SJCRH30 (cell line): ENCODE measurements at regions not wholly inside any gene's neighbourhood (a gene's known extent, or its start where the extent isn't known, plus 50 kb on each side); places are given as distances from the start of the nearest gene placed in this dataset.
"Not testable (repeated sequence)": the region's sequence is repeated elsewhere in the genome, so short reads cannot be mapped to it uniquely, and the experiment has no call there.

Experiments used
- DNase-seq, 2 experiments: peaks; one replicate each; pipeline ENCODE4 v3.0.0-alpha.2; 2015 to 2020
- H3K27ac ChIP-seq: fragments of 250-450 bp; sonication (Bioruptor Pico); 2 replicates; pipeline ENCODE4 v1.5.1; 2020; ENCODE audit warnings: mild to moderate bottlenecking, moderate library complexity
- H3K27me3 ChIP-seq: fragments of 250-450 bp; sonication (Bioruptor Pico); 2 replicates; pipeline ENCODE4 v1.5.1; 2020; ENCODE audit warnings: mild to moderate bottlenecking, moderate library complexity
- H3K36me3 ChIP-seq: fragments of 250-450 bp; sonication (Bioruptor Pico); 2 replicates; pipeline ENCODE4 v1.5.1; 2020; ENCODE audit warnings: mild to moderate bottlenecking, moderate library complexity
- H3K4me1 ChIP-seq: fragments of 250-450 bp; sonication (Bioruptor Pico); 2 replicates; pipeline ENCODE4 v1.5.1; 2020; ENCODE audit warnings: mild to moderate bottlenecking, moderate library complexity
- H3K4me3 ChIP-seq: fragments of 250-450 bp; sonication (Bioruptor Pico); 2 replicates; pipeline ENCODE4 v1.5.1; 2020; ENCODE audit warnings: mild to moderate bottlenecking, moderate library complexity
- H3K9me3 ChIP-seq: fragments of 250-450 bp; sonication (Bioruptor Pico); replicated peaks from 2 replicates; pipeline ENCODE4 v1.5.1; 2020; ENCODE audit warnings: mild to moderate bottlenecking, moderate library complexity

DNA sequence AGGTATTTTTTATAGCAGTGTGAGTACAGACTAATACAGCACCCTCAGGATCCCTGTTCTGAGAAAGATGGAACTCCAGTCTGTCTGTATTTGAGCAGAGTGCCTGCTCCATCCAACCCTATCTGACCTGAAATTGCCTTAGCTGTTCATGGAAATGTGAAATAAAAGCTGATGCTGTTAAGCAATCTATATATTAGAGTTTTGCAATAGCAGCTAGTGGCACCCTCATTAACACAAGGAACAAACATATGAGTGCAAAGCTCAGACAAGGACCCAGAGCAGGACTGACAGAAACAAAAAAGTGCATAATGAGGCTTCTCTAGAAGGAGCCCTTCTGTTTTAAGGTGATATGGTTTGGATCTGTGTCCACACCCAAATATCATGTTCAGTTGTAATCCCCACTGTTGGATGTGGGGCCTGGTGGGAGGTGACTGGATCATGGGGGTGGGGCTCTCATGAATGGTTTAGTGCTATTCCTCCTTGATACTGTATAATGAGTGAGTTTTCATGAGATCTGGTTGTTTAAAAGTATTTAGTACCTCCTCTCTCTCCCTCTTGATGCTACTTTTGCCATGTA is 272.9 kb upstream of the KLF3 start:
- Histone ChIP-seq H3K9me3 (peaks cover 8% of the 10 kb centered on the region), H3K36me3 (no peaks in the 10 kb centered on the region), H3K4me1 (no peaks in the 10 kb centered on the region), H3K4me3 (no peak overlapping the region), H3K27ac (no peak overlapping the region), H3K27me3 (no peaks in the 10 kb centered on the region)
- DNase-seq = no peak

DNA sequence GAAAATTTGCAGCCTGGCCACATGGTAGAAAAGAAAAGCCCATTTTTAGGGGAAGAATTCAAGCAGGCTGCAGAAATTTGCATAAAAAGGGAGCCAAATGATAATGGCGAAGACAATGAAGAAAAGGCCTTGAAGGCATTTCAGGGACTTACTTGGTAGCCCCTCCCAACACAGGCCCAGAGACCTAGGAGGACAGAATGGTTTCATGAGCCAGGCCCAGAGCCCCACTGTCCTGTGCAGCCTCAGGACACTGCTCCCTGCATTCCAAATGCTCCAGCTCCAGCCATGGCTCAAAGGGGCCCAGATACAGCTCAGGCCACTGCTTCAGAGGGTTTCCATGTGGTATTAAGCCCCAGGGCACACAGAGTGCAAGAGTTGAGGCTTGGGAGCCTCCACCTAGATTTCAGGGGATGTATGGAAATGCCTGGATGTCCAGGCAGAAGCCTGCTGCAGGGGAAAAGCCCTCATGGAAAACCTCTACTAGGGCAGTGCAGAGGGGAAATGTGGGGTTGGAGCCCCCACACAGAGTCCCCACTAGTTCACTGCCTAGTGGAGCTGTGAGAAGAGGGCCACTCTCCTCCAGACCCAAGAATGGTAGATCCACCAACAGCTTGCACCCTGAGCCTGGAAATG is 271.7 kb upstream of the KLF3 start:
- no peak overlapping the region for H3K27ac ChIP-seq
- no peak for DNase-seq
- no peaks in the 10 kb centered on the region for H3K27me3 ChIP-seq
- H3K36me3 ChIP-seq = no peaks in the 10 kb centered on the region
- no peak overlapping the region for H3K4me3 ChIP-seq
- peaks cover 8% of the 10 kb centered on the region for H3K9me3 ChIP-seq
- H3K4me1 ChIP-seq = no peaks in the 10 kb centered on the region

GRCh38 chr4:38396091-38396490 is 267.9 kb upstream of the KLF3 start:
- Histone ChIP-seq H3K27me3 (no peaks in the 10 kb centered on the region), H3K27ac (no peak overlapping the region), H3K4me1 (no peaks in the 10 kb centered on the region), H3K4me3 (no peak overlapping the region), H3K36me3 (no peaks in the 10 kb centered on the region), H3K9me3 (no peaks in the 10 kb centered on the region; the same call in 1 of the 2 replicates)
- DNase-seq = no peak

DNA sequence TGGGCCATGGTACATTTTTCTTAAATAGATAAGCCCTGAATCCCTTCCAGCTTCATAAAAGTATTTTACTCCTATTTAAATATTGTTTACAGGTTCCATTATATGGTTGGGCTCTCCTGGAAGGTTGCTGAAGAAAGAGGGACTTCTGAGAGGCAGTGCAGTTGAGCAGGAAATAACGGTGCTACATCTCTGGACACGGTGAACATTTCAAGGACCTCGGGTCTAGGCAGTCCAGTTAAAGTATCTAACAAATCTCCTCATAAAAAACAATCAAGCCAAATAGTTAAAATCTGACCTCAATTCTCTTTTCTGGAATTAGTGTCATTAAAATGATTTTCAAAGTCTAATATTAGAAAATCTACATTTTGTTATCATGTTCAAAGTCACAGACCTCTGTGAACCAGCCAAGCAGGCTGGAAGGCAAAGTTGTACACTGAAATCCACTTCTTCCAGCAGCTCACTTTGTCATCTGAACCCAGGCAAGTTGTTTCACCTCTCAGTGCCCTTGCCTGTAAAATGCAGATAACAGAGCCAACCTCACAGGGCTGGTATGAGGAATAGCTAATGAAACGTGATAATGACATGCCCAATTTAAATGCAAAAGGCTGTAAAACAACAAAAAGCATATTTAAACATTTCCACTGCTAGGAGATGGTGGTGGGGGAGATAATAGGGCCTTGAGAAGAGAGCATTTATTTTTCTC is 267.0 kb upstream of the KLF3 start:
- no peak overlapping the region for H3K4me3 ChIP-seq
- H3K4me1 ChIP-seq = no peaks in the 10 kb centered on the region
- H3K27me3 ChIP-seq = no peaks in the 10 kb centered on the region
- no peaks in the 10 kb centered on the region; the same call in 1 of the 2 replicates for H3K9me3 ChIP-seq
- no peak for DNase-seq
- no peaks in the 10 kb centered on the region for H3K36me3 ChIP-seq
- no peak overlapping the region for H3K27ac ChIP-seq

DNA sequence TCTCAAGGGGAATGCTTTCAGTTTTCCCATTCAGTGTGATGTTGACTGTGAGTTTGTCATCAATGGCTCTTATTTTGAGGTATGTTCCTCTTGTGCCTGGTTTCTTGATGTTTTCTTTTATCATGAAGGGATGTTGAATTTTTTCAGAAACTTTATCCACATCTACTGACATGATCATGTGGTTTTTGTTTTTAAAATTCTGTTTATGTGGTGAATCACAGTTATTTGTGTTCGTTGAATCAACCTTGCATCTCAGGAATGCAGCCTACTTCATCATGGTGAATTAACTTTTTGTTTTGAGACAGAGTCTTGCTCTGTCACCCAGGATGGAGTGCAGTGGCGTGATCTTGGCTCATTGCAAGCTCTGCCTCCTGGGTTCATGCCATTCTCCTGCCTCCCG is 263.1 kb upstream of the KLF3 start:
- no peak overlapping the region for H3K4me3 ChIP-seq
- H3K9me3 ChIP-seq = no peaks in the 10 kb centered on the region
- H3K27me3 ChIP-seq = no peaks in the 10 kb centered on the region
- no peak overlapping the region for H3K27ac ChIP-seq
- no peak for DNase-seq
- no peaks in the 10 kb centered on the region for H3K4me1 ChIP-seq
- no peaks in the 10 kb centered on the region for H3K36me3 ChIP-seq

DNA sequence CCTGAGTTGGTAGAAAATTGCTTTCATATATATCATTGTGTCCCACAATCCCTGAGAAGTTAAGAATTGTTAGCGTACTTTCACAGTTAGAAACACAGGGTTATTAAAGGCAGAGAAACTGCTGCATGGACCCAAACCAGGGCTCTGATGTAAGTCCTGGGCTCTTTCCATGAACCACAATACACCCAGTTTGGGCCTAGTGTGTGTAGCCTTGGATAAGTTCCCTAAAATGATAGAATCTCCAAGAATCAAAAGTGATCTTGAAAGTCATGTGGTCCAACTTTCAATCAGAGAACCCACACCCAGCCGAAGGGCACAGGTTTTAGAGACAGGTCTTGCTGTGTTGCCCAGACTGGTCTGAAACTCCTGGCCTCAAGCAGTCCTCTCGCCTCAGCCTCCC is 257.8 kb upstream of the KLF3 start:
- Histone ChIP-seq H3K4me3 (no peak overlapping the region), H3K36me3 (no peaks in the 10 kb centered on the region), H3K9me3 (no peaks in the 10 kb centered on the region), H3K27me3 (no peaks in the 10 kb centered on the region), H3K4me1 (no peaks in the 10 kb centered on the region), H3K27ac (no peak overlapping the region)
- no peak for DNase-seq

- no peak for DNase-seq
Observed at GRCh38 chr4:38409852-38410251, 254.1 kb upstream of the KLF3 start.

GRCh38 chr4:38411092-38411491 is 252.9 kb upstream of the KLF3 start:
- no peak for DNase-seq
- Histone ChIP-seq H3K4me1 (no peaks in the 10 kb centered on the region), H3K9me3 (no peaks in the 10 kb centered on the region), H3K27ac (no peak overlapping the region), H3K36me3 (no peaks in the 10 kb centered on the region), H3K4me3 (no peak overlapping the region), H3K27me3 (no peaks in the 10 kb centered on the region)

More at GRCh38 chr4:38409852-38410251, 254.1 kb upstream of the KLF3 start:
- no peaks in the 10 kb centered on the region for H3K36me3 ChIP-seq
- no peaks in the 10 kb centered on the region for H3K27me3 ChIP-seq
- no peak overlapping the region for H3K4me3 ChIP-seq
- H3K27ac ChIP-seq = no peak overlapping the region
- H3K4me1 ChIP-seq = no peaks in the 10 kb centered on the region
- no peaks in the 10 kb centered on the region for H3K9me3 ChIP-seq

DNA sequence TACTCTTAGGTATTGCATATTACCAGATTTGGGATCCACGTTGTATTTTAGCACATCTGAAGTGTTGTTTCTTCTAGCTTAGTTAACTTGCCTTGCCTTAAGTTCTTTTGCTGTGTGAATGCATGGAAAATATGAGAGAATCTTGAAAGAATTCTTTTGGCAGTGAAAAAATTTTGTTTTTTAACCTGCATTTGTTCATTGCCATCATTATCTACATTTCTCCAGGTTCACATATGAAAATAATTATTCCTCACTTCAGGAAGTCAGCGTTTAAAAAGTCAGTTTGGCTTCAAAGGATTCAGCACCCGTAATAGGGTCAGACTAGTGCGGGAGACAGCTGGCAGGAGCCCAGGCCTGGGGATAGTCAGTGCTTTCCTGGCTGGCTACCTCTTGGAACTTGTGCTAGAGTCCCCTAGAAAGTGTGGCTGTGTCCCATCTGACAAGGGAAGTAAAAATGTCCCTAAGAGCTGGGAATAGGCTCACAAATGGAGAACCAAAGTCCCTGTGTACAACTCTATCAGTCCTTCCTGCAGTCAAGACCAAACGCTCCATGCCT is 251.9 kb upstream of the KLF3 start:
- Histone ChIP-seq H3K27me3 (no peaks in the 10 kb centered on the region), H3K9me3 (no peaks in the 10 kb centered on the region), H3K27ac (no peak overlapping the region), H3K4me1 (no peaks in the 10 kb centered on the region), H3K36me3 (no peaks in the 10 kb centered on the region), H3K4me3 (no peak overlapping the region)
- DNase-seq = no peak

- Histone ChIP-seq H3K4me1 (no peaks in the 10 kb centered on the region), H3K27ac (no peak overlapping the region), H3K27me3 (no peaks in the 10 kb centered on the region), H3K36me3 (no peaks in the 10 kb centered on the region), H3K4me3 (no peak overlapping the region), H3K9me3 (no peaks in the 10 kb centered on the region)
- DNase-seq = no peak
Observed at GRCh38 chr4:38413524-38414341, 250.3 kb upstream of the KLF3 start.

- H3K9me3 ChIP-seq = no peaks in the 10 kb centered on the region
- no peaks in the 10 kb centered on the region for H3K36me3 ChIP-seq
- no peak overlapping the region for H3K27ac ChIP-seq
- H3K4me3 ChIP-seq = no peak overlapping the region
- H3K4me1 ChIP-seq = no peaks in the 10 kb centered on the region
- H3K27me3 ChIP-seq = no peaks in the 10 kb centered on the region
- DNase-seq = no peak
Observed at GRCh38 chr4:38414410-38414809, 249.6 kb upstream of the KLF3 start.

DNA sequence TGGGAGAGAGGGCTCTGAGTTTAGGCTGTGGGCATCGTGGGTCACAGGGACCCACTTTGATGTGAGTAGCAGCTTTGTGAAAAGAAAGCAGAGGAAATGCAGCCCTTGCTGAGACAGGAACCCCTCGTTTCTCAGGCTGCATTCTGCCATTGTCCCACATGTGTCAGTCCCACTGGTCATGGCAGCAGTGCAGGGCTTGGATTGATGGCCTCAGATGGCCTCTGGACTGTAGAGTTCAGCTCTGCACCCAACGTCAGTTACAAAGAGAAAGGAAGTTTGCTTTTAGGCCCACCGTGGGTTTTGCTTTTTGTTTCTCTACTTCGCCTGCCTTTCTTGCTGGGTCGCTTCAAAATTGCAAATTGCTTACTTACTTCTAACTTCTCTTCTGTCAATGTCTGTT is 248.3 kb upstream of the KLF3 start:
- no peak overlapping the region for H3K4me3 ChIP-seq
- DNase-seq = no peak

GRCh38 chr4:38416450-38417014 is 247.5 kb upstream of the KLF3 start:
- no peaks in the 10 kb centered on the region for H3K9me3 ChIP-seq
- no peaks in the 10 kb centered on the region for H3K4me1 ChIP-seq
- H3K4me3 ChIP-seq = no peak overlapping the region

More for the DNA sequence above, 248.3 kb upstream of the KLF3 start:
- no peaks in the 10 kb centered on the region for H3K36me3 ChIP-seq
- no peaks in the 10 kb centered on the region for H3K27me3 ChIP-seq
- H3K4me1 ChIP-seq = no peaks in the 10 kb centered on the region
- no peak overlapping the region for H3K27ac ChIP-seq
- no peaks in the 10 kb centered on the region for H3K9me3 ChIP-seq

DNA sequence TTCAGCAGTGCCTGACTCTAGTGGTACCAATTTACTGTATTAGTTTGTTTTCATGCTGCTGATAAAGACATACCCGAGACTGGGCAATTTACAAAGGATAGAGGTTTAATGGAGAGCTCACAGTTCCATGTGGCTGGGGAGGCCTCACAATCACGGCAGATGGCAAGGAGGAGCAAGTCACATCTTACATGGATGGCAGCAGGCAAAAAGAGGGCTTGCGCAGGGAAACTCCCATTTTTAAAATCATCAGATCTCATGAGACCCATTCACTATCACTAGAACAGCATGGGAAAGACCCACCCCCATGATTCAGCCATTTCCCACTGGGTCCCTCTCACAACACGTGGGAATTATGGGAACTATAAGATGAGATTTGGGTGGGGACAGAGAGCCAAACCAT is 243.7 kb upstream of the KLF3 start:
- not testable (repeated sequence) for H3K4me3 ChIP-seq, DNase-seq, H3K36me3 ChIP-seq, H3K4me1 ChIP-seq, H3K27ac ChIP-seq, H3K27me3 ChIP-seq, H3K9me3 ChIP-seq

More at GRCh38 chr4:38416450-38417014, 247.5 kb upstream of the KLF3 start:
- DNase-seq = no peak
- H3K36me3 ChIP-seq = no peaks in the 10 kb centered on the region
- H3K27me3 ChIP-seq = no peaks in the 10 kb centered on the region
- H3K27ac ChIP-seq = no peak overlapping the region
